Testis (tissue), 2 donors: ENCODE measurements at regions not wholly inside any gene's neighbourhood (a gene's known extent, or its start where the extent isn't known, plus 50 kb on each side); places are given as distances from the start of the nearest gene placed in this dataset.

ENCODE experiments used
- DNase-seq: peaks from one replicate; pipeline ENCODE4 v3.0.0-alpha.2; 2019
- H3K27ac ChIP-seq, 2 donors: fragments of 200-600 bp; sonication (generic); one replicate each; pipeline ENCODE4 v1.5.1; 2019
- H3K27me3 ChIP-seq: fragments of 200-600 bp; sonication (generic); one replicate; pipeline ENCODE4 v1.5.1; 2019
- H3K36me3 ChIP-seq: fragments of 200-600 bp; sonication (generic); one replicate; pipeline ENCODE4 v1.5.1; 2017; ENCODE audit warnings: low read depth; ENCODE audit errors: missing control alignments
- H3K4me1 ChIP-seq: fragments of 200-600 bp; sonication (generic); one replicate; pipeline ENCODE4 v1.5.1; 2019
- H3K4me3 ChIP-seq, 2 donors: fragments of 200-600 bp; sonication (generic); one replicate each; pipeline ENCODE4 v1.5.1; 2017 to 2019
- H3K9me3 ChIP-seq: fragments of 200-600 bp; sonication (generic); one replicate; pipeline ENCODE4 v1.5.1; 2017
- POLR2A ChIP-seq: fragments of 450-650 bp; IDR thresholded peaks from one replicate; pipeline ENCODE4 v1.6.1; 2017; ENCODE audit warnings: antibody characterized with exemption, mild to moderate bottlenecking, moderate library complexity
- WGBS, 2 donors: methylation state at CpG; one replicate each; pipeline ENCODE4 v1.1.5; 2018; 5-methylcytosine and 5-hydroxymethylcytosine counted together
- intact Hi-C: fragments of 100-400 bp; cut with DNase I; formaldehyde crosslinking; loops from one replicate; pipeline ENCODE4 v1.15.1; 2023; ENCODE audit warnings: low total_unique reads
- TF ChIP-seq, protein P1 (sequence below), 3 experiments: fragments of 450-650 bp in 2 of 3; fragments of 200-600 bp in 1 of 3; sonication (generic) in 1 of 3; IDR thresholded peaks; one replicate each; pipeline ENCODE4 v1.5.1; 2016 to 2019; ENCODE audit warnings: antibody characterized with exemption in 3 of 3, mild to moderate bottlenecking in 2 of 3, moderate library complexity in 1 of 3

DNA sequence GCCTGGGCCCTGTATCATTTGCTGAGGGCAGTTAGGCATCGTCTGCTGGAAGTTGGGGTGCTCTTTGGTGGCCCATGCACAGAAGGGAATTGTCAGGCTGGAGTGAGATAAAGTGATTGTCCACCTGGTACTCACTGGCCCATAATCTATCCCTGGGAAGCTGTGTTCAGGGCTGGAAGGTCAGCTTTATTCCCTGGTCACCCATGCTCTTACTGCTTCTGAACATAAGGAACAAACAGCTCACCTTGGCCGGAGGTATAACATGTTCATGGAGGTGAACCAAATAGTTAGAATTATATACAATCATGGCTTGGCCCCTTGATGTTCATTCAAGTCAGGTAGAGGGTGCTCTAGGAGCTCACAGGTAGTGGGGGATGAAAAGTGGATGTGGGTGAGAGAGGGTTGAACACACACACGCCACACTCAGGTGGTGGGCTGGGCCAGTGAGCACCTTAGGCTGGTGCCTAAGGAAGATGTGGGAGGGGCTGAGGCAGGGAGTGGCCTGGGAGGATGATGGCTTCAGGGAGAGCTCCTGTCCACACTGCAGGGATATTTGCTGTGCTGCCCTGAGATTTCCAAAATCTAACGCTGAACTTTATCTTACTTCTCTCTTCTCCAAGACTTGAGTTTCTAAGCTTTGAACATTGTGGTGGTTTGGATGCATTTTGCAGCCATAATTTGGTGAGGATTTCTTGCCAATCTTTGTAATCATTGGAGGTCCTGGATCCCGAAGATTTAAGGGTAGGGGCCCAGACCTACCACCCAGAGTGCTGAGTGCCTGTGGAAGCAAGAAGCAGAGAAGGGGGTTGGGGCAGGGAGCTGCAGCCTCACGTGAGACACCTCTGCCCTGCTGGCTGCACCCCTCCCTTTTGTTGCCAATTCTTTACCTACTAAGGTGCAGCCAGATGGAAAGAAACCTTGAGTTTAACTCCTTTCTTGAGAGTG is 420.6 kb downstream of the ZNF536 start:
- no peak for DNase-seq
- intact Hi-C loops, result no loop called here
- 83 to 94% methylated on average over 6 of the region's 6 CpGs for WGBS, 2 donors

DNA sequence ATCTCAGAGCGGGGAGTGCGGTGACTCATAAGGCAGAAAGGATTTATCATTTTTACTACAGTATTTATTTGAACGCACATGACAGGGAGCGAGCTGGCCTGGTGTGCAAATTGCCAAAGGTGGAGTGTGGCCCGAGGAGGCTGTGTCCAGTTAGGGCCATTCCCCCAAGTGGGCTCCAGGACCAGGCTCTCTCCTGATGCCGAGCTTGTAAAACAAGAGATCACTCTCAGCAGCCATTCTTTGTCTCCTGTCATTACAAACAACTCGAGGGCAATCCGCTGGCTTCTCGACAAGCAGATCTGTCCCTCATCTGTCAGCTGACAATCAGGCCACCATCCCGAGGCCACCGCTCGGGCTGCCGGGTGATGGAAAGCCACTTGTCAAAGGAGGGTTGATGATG is 418.9 kb downstream of the ZNF536 start:
- H3K4me1 ChIP-seq, result no peaks in the 10 kb centered on the region
- no peak for TF ChIP-seq POLR2A
- TF ChIP-seq, protein P1, sequence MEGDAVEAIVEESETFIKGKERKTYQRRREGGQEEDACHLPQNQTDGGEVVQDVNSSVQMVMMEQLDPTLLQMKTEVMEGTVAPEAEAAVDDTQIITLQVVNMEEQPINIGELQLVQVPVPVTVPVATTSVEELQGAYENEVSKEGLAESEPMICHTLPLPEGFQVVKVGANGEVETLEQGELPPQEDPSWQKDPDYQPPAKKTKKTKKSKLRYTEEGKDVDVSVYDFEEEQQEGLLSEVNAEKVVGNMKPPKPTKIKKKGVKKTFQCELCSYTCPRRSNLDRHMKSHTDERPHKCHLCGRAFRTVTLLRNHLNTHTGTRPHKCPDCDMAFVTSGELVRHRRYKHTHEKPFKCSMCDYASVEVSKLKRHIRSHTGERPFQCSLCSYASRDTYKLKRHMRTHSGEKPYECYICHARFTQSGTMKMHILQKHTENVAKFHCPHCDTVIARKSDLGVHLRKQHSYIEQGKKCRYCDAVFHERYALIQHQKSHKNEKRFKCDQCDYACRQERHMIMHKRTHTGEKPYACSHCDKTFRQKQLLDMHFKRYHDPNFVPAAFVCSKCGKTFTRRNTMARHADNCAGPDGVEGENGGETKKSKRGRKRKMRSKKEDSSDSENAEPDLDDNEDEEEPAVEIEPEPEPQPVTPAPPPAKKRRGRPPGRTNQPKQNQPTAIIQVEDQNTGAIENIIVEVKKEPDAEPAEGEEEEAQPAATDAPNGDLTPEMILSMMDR (IDR thresholded peaks at IDR 0.05), result no peak
- H3K27me3 ChIP-seq, result no peaks in the 10 kb centered on the region
- H3K27ac ChIP-seq, result no peak overlapping the region
- H3K36me3 ChIP-seq, result no peaks in the 10 kb centered on the region
- H3K4me3 ChIP-seq, result no peak overlapping the region
- intact Hi-C loops, result no loop called here
- 90 to 91% methylated on average over 13 of the region's 13 CpGs for WGBS, 2 donors
- no peak for DNase-seq
- no peaks in the 10 kb centered on the region for H3K9me3 ChIP-seq

More for the DNA sequence above, 420.6 kb downstream of the ZNF536 start:
- Histone ChIP-seq H3K4me1 (no peaks in the 10 kb centered on the region), H3K27me3 (no peaks in the 10 kb centered on the region), H3K4me3 (no peak overlapping the region), H3K36me3 (no peaks in the 10 kb centered on the region), H3K9me3 (no peaks in the 10 kb centered on the region), H3K27ac (no peak overlapping the region)
- TF ChIP-seq, protein P1 (IDR thresholded peaks at IDR 0.05), result no peak

DNA sequence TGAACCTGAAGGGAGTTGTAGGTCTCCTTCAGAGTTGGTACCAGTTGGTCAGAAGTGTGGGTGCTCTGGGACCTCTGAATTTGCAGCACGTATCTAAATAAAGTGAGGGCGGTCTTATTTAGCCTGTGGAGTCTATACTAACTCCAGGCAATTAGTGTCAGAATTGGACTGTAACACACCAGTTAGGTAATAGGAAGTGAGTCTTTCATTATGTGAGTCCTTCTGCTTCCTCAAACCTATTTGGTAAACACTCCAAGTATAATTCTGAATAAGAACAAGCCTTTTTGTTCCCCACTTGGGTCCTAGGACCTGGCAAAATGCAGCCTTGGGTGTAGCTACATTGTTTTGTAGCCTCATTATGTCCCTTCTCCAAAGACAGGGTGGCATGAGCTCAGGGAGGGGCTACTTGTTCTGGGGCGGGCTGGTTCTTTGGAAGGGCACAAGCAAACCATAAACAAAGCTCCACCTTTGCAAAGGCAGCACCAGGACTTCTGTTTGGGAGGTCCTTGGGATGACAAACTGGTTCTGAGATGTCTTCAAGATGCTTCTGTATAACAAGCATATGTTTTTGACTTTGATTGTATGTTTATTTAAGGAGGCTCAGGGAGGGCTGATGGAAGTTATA is 418.0 kb downstream of the ZNF536 start:
- WGBS, 2 donors, result 89 to 93% methylated on average over 2 to 3 of the region's 3 CpGs
- no peaks in the 10 kb centered on the region for H3K36me3 ChIP-seq
- intact Hi-C loops, result no loop called here
- DNase-seq, result no peak
- no peaks in the 10 kb centered on the region for H3K4me1 ChIP-seq
- H3K9me3 ChIP-seq, result no peaks in the 10 kb centered on the region
- no peak overlapping the region for H3K27ac ChIP-seq
- H3K4me3 ChIP-seq, result no peak overlapping the region
- no peaks in the 10 kb centered on the region for H3K27me3 ChIP-seq
- TF ChIP-seq POLR2A, result no peak
- TF ChIP-seq, protein P1 (IDR thresholded peaks at IDR 0.05), result no peak

DNA sequence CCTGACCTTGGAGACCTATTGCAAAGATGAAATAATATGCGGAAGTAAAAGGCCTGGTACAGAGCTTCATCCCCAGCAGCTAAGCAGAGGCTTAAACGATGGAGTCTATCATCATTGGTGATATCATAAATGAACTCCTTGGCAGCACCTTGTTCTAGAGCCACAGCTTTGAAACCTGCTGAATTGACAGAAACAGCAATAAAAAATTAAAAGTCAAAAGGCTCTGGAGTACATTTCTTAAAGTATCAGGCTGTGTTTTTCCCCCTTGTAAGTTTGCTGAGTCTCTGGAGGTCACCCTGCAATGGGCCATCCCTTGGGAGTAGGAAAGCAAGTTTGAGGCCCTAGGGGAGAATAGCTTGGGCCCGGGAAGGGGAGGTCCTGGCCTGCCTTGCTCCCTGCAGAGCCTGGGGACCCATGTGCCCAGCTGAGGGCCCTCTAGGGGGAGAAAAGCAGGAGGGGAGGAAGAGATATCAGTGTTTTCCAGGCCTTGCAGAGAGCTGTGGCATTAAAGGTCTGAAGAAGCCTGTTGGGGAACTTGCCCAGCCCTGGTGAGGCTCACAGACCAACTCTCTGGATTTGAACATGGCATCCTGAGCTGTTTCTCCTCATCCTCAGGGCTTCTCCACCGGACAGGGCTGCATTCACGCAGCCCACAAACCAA is 416.1 kb downstream of the ZNF536 start:
- H3K4me1 ChIP-seq, result no peaks in the 10 kb centered on the region
- no peak for DNase-seq
- WGBS, 2 donors, result 83 to 92% methylated on average over 5 of the region's 5 CpGs
- H3K36me3 ChIP-seq, result no peaks in the 10 kb centered on the region
- no peaks in the 10 kb centered on the region for H3K27me3 ChIP-seq
- H3K9me3 ChIP-seq, result no peaks in the 10 kb centered on the region
- no peak overlapping the region for H3K4me3 ChIP-seq
- H3K27ac ChIP-seq, result no peak overlapping the region
- TF ChIP-seq, protein P1 (IDR thresholded peaks at IDR 0.05), result no peak
- TF ChIP-seq POLR2A, result no peak
- intact Hi-C loops, result no loop called here
